SK-N-SH (cell line): ENCODE measurements at regions not wholly inside any gene's neighbourhood (a gene's known extent, or its start where the extent isn't known, plus 50 kb on each side); places are given as distances from the start of the nearest gene placed in this dataset.

Source experiments
- YY1 ChIP-seq: IDR thresholded peaks from 2 replicates; pipeline ENCODE4 v1.4.0; 2012; ENCODE audit warnings: low read depth, mild to moderate bottlenecking
- TF ChIP-seq, protein P1 (sequence below): fragments of 200-600 bp; sonication (generic); IDR thresholded peaks from 2 replicates; pipeline ENCODE4 v1.6.1; 2017; ENCODE audit warnings: antibody characterized with exemption, mild to moderate bottlenecking, moderate library complexity

DNA sequence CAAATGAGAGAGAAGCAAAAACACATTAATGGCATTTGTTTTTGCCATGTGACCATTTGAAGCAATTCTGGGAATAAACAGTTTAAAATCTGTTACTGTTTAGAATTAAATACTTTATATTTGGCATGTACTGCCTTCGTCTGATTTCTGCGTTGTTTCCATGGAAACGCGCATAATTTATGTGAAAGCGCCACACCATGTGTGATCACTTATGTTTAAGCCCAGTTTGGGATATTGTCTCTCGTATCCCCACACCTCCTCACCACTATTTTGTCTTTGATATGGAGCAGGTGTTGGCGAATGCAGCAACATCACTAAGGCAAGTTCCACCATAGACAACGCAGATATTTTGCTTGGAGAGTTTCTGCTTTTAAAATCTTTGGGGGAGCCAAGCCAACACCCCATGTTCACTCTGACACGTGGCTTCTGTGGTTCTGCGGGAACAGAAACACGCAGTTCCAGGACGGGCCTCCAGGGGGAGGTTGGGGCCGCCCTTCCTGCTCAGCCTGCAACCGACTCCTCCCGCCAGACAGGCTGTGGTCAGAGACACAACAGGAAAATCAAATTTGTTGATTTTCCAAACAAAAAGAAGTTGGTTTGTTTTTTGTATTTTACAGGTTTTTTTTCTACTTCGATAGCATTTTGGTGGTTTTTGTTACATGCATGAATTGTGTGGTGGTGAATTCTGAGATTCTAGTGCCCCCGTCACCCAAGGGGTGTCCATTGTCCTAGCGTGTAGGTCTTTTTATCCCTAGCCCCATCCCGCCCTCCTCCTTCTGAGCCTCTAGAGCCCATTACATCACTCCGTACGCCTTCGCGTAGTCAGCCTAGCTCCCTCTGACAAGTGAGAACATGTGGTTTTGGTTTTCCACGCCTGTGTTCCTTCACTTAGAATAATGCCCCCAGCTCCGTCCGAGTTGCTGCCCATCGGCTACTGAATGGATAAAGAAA lies 101.9 kb upstream of the SFSWAP start:
- TF ChIP-seq, protein P1, sequence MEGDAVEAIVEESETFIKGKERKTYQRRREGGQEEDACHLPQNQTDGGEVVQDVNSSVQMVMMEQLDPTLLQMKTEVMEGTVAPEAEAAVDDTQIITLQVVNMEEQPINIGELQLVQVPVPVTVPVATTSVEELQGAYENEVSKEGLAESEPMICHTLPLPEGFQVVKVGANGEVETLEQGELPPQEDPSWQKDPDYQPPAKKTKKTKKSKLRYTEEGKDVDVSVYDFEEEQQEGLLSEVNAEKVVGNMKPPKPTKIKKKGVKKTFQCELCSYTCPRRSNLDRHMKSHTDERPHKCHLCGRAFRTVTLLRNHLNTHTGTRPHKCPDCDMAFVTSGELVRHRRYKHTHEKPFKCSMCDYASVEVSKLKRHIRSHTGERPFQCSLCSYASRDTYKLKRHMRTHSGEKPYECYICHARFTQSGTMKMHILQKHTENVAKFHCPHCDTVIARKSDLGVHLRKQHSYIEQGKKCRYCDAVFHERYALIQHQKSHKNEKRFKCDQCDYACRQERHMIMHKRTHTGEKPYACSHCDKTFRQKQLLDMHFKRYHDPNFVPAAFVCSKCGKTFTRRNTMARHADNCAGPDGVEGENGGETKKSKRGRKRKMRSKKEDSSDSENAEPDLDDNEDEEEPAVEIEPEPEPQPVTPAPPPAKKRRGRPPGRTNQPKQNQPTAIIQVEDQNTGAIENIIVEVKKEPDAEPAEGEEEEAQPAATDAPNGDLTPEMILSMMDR: peak; percentile 36
- no peak for TF ChIP-seq YY1
